SH-SY5Y (cell line): ENCODE measurements at regions not wholly inside any gene's neighbourhood (a gene's known extent, or its start where the extent isn't known, plus 50 kb on each side); places are given as distances from the start of the nearest gene placed in this dataset.

Source experiments
- GATA2 ChIP-seq: IDR thresholded peaks from 2 replicates; pipeline ENCODE4 v1.6.1; 2011; ENCODE audit warnings: mild to moderate bottlenecking, low read depth, low read length
- GATA3 ChIP-seq: IDR thresholded peaks from 2 replicates; pipeline ENCODE4 v1.6.1; 2011; ENCODE audit warnings: low read depth, mild to moderate bottlenecking, low read length, moderate library complexity

GRCh38 chr4:24392613-24393012, 191.7 kb downstream of the DHX15 start:
- TF ChIP-seq GATA3: no peak
- TF ChIP-seq GATA2: no peak
